ENCODE measurements at regions not wholly inside any gene's neighbourhood (a gene's known extent, or its start where the extent isn't known, plus 50 kb on each side); places are given as distances from the start of the nearest gene placed in this dataset.

DNA sequence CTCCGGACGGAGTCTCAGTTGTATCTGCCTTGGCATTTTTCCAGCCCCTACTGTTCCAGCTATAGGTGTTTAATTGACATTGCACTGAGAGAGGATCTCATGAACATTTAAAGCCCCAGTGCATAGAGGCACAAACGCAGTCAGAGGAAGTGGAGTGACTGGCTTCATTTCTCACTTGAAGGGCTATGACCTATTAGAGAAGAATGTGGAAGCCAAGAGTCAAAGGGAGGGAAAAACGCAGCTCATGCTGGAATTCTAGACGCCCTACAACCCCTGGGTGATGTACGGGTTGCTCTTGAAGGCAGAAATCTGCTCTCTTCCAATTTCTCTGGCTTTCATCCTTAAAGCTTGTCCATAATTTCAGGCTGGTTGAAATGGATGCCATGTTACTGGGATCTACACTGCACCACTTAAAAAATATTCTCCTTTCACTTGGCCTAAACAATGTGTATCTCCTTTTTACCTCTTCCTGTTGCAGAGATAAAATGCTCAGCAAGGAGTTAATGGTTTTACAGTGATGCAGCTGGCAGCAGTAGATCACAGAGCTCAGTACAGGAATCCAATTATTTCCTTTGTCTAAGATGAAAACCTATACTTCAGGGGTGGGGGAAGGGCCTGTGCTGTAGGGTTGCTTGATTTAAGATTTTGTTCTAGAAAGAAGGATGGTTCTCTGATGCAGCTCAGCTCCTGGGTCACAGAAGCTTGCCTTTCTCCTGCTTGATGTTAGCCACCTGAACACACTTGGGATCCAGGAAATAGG lies 61.8 kb upstream of the MAMDC2 start:
- TF ChIP-seq, protein P1, sequence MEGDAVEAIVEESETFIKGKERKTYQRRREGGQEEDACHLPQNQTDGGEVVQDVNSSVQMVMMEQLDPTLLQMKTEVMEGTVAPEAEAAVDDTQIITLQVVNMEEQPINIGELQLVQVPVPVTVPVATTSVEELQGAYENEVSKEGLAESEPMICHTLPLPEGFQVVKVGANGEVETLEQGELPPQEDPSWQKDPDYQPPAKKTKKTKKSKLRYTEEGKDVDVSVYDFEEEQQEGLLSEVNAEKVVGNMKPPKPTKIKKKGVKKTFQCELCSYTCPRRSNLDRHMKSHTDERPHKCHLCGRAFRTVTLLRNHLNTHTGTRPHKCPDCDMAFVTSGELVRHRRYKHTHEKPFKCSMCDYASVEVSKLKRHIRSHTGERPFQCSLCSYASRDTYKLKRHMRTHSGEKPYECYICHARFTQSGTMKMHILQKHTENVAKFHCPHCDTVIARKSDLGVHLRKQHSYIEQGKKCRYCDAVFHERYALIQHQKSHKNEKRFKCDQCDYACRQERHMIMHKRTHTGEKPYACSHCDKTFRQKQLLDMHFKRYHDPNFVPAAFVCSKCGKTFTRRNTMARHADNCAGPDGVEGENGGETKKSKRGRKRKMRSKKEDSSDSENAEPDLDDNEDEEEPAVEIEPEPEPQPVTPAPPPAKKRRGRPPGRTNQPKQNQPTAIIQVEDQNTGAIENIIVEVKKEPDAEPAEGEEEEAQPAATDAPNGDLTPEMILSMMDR (IDR thresholded peaks at IDR 0.05) = no peak
- TF ChIP-seq POLR2A (IDR thresholded peaks at IDR 0.05) = no peak
